AG04449 (cell line): ENCODE measurements at regions not wholly inside any gene's neighbourhood (a gene's known extent, or its start where the extent isn't known, plus 50 kb on each side); places are given as distances from the start of the nearest gene placed in this dataset.

Source experiments
- CTCF ChIA-PET: fragments of 350-600 bp; formaldehyde crosslinking; extraction: SDS; loops from one replicate; lab custom pipeline; 2021; ENCODE audit warnings: antibody characterized with exemption; lab: Yijun Ruan, JAX
- POLR2A ChIA-PET: fragments of 400-600, 350-600 bp; formaldehyde crosslinking; extraction: SDS; loops from one replicate; lab custom pipeline; 2020; ENCODE audit warnings: antibody characterized with exemption, inconsistent platforms; lab: Yijun Ruan, JAX
- DNase-seq: peaks from one replicate; pipeline ENCODE4 v3.0.0-alpha.2; 2010; ENCODE audit warnings: low read depth, low spot score
- H3K4me3 ChIP-seq: 2 replicates; pipeline ENCODE4 v1.5.1; 2011; ENCODE audit warnings: low read depth, mild to moderate bottlenecking, control low read depth, low read length
- TF ChIP-seq, protein P1 (sequence below): IDR thresholded peaks from one replicate; pipeline ENCODE4 v1.5.1; 2011; ENCODE audit warnings: mild to moderate bottlenecking, moderate library complexity, low read length, control low read depth, inconsistent platforms; ENCODE audit not compliant: insufficient read depth; ENCODE audit errors: missing control alignments

DNA sequence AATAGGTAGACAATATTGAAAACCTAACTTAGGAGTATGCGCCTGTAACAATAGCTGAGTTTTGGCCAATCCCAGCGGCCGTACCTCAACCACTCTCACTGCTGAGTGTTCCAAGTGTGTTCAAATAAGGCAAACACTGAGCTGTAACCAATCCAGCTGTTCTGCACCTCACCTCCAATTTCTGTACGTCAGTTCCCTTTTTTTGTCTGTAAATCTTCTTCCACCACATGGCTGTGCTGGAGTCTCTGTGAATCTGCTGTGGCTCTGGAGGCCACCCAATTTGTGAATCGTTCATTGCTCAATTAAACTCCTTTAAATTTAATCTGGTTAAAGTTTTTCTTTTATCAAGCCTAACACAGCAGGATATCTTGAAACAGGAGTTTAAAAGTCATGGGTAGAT, 116.3 kb downstream of the SLC28A3 start:
- CTCF ChIA-PET, result interaction anchor here (1.2 kb wide), 1 partner anchor 37 kb away, joined by 4 read pairs; no protein-coding TSS in a partner anchor
- DNase-seq, result no peak

More for the DNA sequence above, 116.3 kb downstream of the SLC28A3 start:
- POLR2A ChIA-PET, result no interaction called here
- TF ChIP-seq, protein P1, sequence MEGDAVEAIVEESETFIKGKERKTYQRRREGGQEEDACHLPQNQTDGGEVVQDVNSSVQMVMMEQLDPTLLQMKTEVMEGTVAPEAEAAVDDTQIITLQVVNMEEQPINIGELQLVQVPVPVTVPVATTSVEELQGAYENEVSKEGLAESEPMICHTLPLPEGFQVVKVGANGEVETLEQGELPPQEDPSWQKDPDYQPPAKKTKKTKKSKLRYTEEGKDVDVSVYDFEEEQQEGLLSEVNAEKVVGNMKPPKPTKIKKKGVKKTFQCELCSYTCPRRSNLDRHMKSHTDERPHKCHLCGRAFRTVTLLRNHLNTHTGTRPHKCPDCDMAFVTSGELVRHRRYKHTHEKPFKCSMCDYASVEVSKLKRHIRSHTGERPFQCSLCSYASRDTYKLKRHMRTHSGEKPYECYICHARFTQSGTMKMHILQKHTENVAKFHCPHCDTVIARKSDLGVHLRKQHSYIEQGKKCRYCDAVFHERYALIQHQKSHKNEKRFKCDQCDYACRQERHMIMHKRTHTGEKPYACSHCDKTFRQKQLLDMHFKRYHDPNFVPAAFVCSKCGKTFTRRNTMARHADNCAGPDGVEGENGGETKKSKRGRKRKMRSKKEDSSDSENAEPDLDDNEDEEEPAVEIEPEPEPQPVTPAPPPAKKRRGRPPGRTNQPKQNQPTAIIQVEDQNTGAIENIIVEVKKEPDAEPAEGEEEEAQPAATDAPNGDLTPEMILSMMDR, result no peak
- H3K4me3 ChIP-seq, result no peak overlapping the region
